ENCODE measurements at regions not wholly inside any gene's neighbourhood (a gene's known extent, or its start where the extent isn't known, plus 50 kb on each side); places are given as distances from the start of the nearest gene placed in this dataset.

DNA sequence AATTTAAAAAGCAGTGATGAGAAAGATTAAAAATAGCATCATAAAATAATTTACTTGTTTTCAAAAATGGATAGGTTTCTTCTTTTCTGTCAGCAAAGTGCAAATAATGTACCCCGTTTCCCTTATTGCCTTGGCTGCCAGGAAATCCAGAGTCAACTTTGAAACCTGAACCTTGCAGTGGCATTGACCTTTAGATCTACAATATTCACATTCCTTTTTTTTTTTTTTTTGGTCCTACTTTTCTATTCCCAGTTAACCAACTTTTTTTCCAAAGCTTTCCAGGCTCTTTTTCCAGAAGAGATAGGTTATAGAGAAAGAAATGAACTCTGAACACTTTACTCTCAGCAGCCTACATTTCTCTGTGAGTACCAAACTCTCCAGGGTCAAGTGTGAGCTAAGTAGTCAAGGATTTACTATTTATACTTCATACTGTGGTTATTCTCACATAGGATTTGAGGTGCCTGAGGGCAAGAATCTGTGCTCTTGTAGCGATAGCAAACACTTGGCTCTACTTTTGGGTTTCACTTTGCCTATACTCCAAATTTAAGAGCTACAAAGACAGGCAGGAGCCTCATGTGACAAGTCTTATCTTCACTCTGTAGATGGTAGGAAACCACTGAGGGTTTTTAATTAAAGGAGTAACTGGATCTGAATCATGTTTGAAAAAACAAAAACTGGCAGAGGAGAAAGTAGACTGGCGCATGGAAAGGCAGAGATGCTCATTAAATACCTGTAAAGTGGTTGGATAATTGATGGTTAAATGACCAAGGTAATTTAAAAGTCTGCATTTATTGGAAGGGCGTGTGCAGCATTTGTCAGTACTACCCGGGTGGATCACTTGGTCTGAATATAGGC lies 63.2 kb upstream of the TMEM17 start:
- no peak overlapping the region for H3K27ac Mint-ChIP-seq (ENCODE audit: unreplicated experiment)
- TF ChIP-seq, protein P1, sequence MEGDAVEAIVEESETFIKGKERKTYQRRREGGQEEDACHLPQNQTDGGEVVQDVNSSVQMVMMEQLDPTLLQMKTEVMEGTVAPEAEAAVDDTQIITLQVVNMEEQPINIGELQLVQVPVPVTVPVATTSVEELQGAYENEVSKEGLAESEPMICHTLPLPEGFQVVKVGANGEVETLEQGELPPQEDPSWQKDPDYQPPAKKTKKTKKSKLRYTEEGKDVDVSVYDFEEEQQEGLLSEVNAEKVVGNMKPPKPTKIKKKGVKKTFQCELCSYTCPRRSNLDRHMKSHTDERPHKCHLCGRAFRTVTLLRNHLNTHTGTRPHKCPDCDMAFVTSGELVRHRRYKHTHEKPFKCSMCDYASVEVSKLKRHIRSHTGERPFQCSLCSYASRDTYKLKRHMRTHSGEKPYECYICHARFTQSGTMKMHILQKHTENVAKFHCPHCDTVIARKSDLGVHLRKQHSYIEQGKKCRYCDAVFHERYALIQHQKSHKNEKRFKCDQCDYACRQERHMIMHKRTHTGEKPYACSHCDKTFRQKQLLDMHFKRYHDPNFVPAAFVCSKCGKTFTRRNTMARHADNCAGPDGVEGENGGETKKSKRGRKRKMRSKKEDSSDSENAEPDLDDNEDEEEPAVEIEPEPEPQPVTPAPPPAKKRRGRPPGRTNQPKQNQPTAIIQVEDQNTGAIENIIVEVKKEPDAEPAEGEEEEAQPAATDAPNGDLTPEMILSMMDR (conservative IDR thresholded peaks at IDR 0.05) = no peak
- peaks cover 15% of the 10 kb centered on the region for H3K27me3 Mint-ChIP-seq (ENCODE audit: low read depth)
- DNase-seq (ENCODE audit: low read depth, low spot score) = no peak
- H3K9me3 Mint-ChIP-seq = no peaks in the 10 kb centered on the region
- H3K4me1 Mint-ChIP-seq = peaks cover 8% of the 10 kb centered on the region
- no peak overlapping the region for H3K4me3 Mint-ChIP-seq
- no peaks in the 10 kb centered on the region for H3K36me3 Mint-ChIP-seq (ENCODE audit: low read depth)

DNA sequence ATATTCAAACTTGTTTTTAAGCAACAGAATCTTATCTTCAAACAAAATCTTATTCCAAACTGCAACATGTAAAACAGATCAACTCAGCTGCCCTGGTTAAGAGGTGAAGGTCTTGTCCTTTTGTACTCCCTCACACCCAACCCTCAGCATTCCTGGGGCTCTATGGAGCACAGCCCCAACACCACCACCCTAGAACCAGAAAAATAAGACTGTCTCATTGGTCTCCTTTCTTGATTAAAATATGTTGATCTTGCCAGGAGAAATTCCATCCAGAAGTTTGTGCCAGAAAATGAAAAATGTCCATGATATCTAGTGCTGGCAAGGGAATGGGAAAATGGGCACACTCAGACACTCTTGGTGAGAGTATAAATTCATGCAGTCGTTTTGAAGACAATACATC lies 62.1 kb upstream of the TMEM17 start:
- H3K4me3 Mint-ChIP-seq = no peak overlapping the region

DNA sequence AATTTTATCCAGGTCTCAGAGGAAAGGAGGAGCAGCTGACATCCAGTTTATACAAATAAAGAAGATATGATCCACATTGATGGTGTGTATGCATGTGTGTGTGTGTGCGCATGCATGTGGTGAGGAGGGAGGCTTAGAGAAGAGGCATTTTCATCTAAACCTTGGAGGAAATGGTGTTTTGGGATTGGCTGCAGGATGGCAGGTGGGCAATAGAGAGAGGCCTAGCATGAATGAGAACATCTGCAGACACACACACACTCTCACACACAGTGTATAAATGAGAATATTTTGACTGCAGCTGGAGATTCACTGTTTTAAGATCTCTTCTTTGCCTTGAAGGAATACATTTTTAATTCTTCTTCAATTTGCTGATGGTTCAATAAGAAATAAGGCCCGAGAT lies 61.7 kb upstream of the TMEM17 start:
- no peak for DNase-seq (ENCODE audit: low read depth, low spot score)
- no peaks in the 10 kb centered on the region for H3K36me3 Mint-ChIP-seq (ENCODE audit: low read depth)
- H3K27ac Mint-ChIP-seq (ENCODE audit: unreplicated experiment) = no peak overlapping the region
- H3K9me3 Mint-ChIP-seq = no peaks in the 10 kb centered on the region
- H3K4me3 Mint-ChIP-seq = no peak overlapping the region
- TF ChIP-seq, protein P1 (conservative IDR thresholded peaks at IDR 0.05) = no peak
- peaks cover 8% of the 10 kb centered on the region for H3K4me1 Mint-ChIP-seq
- peaks cover 15% of the 10 kb centered on the region for H3K27me3 Mint-ChIP-seq (ENCODE audit: low read depth)

More for the DNA sequence above, 62.1 kb upstream of the TMEM17 start:
- Mint-ChIP-seq H3K36me3 (ENCODE audit: low read depth) (no peaks in the 10 kb centered on the region), H3K4me1 (peaks cover 8% of the 10 kb centered on the region), H3K9me3 (no peaks in the 10 kb centered on the region), H3K27me3 (ENCODE audit: low read depth) (peaks cover 15% of the 10 kb centered on the region), H3K27ac (ENCODE audit: unreplicated experiment) (no peak overlapping the region)
- DNase-seq (ENCODE audit: low read depth, low spot score) = no peak
- TF ChIP-seq, protein P1 (conservative IDR thresholded peaks at IDR 0.05) = no peak

DNA sequence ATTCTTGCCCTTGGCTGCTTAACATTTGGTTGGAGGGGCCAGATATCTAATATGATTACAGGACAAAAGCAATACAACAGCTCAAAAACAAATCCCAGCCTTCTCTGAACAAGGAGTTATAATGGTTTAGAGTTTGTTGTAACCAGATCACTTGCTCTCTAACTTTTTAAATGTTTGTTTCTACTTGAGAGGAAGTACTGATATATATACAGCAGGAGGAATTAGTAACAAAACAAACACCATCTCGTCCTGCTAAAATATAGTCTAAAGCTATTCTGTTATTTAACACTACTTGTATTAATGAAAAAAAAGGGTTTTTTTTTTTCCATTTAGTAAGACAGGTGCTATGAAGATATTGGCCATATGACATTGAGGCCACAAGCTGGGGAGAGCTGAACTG lies 60.9 kb upstream of the TMEM17 start:
- no peaks in the 10 kb centered on the region for H3K9me3 Mint-ChIP-seq
- TF ChIP-seq, protein P1 (conservative IDR thresholded peaks at IDR 0.05) = no peak
- peaks cover 12% of the 10 kb centered on the region for H3K27me3 Mint-ChIP-seq (ENCODE audit: low read depth)

DNA sequence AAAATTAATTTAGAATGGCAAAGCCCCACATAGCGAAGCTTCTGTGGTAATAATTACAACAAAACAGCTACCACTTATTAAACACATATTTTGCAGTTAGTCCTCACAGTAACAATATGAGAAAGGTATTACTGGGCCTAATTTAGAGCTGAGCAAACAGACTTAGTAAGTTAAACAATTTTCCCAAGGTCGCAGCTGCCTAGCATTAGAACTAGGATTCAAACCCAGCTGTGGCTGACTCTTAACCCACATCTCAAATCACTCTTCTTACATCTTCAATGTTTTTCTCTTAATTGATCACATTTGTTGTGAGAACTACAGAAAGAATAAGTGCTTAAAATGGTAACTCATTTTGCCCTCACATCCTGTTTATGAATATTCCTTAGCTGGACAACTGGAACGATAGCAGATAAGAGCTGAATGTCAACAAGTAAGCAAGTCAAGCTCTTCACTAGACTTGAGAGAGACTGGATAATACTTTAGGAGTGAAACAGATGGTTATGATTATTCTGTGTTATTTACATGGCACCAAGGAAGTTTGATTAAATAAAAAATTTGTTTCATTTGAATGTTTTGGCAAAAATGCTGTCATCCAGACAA lies 59.4 kb upstream of the TMEM17 start:
- Mint-ChIP-seq H3K9me3 (no peaks in the 10 kb centered on the region), H3K4me1 (peaks cover 8% of the 10 kb centered on the region), H3K27me3 (ENCODE audit: low read depth) (peaks cover 6% of the 10 kb centered on the region), H3K36me3 (ENCODE audit: low read depth) (no peaks in the 10 kb centered on the region), H3K4me3 (no peak overlapping the region), H3K27ac (ENCODE audit: unreplicated experiment) (no peak overlapping the region)
- TF ChIP-seq, protein P1 (conservative IDR thresholded peaks at IDR 0.05) = no peak
- DNase-seq (ENCODE audit: low read depth, low spot score) = no peak

More for the DNA sequence above, 60.9 kb upstream of the TMEM17 start:
- Mint-ChIP-seq H3K4me3 (no peak overlapping the region), H3K27ac (ENCODE audit: unreplicated experiment) (no peak overlapping the region), H3K36me3 (ENCODE audit: low read depth) (no peaks in the 10 kb centered on the region), H3K4me1 (peaks cover 8% of the 10 kb centered on the region)
- no peak for DNase-seq (ENCODE audit: low read depth, low spot score)

Measured in neural crest cell (in vitro differentiated cells).